Neural progenitor cell (in vitro differentiated cells): ENCODE measurements at regions not wholly inside any gene's neighbourhood (a gene's known extent, or its start where the extent isn't known, plus 50 kb on each side); places are given as distances from the start of the nearest gene placed in this dataset.

ENCODE experiments used
- DNase-seq: peaks from one replicate; pipeline ENCODE4 v3.0.0-alpha.2; 2016; ENCODE audit warnings: low spot score
- H2AFZ ChIP-seq: fragments of 200-600 bp; sonication (generic); replicated peaks from 2 replicates; pipeline ENCODE4 v1.6.1; 2016; ENCODE audit warnings: antibody characterized with exemption
- H3F3A ChIP-seq: fragments of 200-600 bp; sonication (generic); 2 replicates; pipeline ENCODE4 v1.6.1; 2016; ENCODE audit warnings: antibody characterized with exemption, low read depth
- H3K27ac ChIP-seq: fragments of 200-600 bp; sonication (generic); 2 replicates; pipeline ENCODE4 v1.5.1; 2016; ENCODE audit warnings: mild to moderate bottlenecking
- H3K27me3 ChIP-seq: fragments of 200-600 bp; sonication (generic); 2 replicates; pipeline ENCODE4 v1.6.1; 2016; ENCODE audit warnings: mild to moderate bottlenecking, moderate library complexity
- H3K36me3 ChIP-seq: fragments of 200-600 bp; sonication (generic); 2 replicates; pipeline ENCODE4 v1.5.1; 2016
- H3K4me1 ChIP-seq: fragments of 200-600 bp; sonication (generic); 2 replicates; pipeline ENCODE4 v1.6.1; 2016; ENCODE audit warnings: mixed run types
- H3K4me2 ChIP-seq: fragments of 200-600 bp; sonication (generic); 2 replicates; pipeline ENCODE4 v1.6.1; 2016
- H3K4me3 ChIP-seq: fragments of 200-600 bp; sonication (generic); 2 replicates; pipeline ENCODE4 v1.5.1; 2016
- H3K79me2 ChIP-seq: fragments of 200-600 bp; sonication (generic); 2 replicates; pipeline ENCODE4 v1.6.1; 2016; ENCODE audit warnings: low read depth
- H3K9ac ChIP-seq: fragments of 200-600 bp; sonication (generic); 2 replicates; pipeline ENCODE4 v1.6.1; 2016
- H3K9me3 ChIP-seq: fragments of 200-600 bp; sonication (generic); 2 replicates; pipeline ENCODE4 v1.5.1; 2016; ENCODE audit warnings: low read depth
- H4K20me1 ChIP-seq: fragments of 200-600 bp; sonication (generic); 2 replicates; pipeline ENCODE4 v1.6.1; 2016; ENCODE audit warnings: low read depth
- H3K27ac Mint-ChIP-seq: 3 replicates; pipeline ENCODE4 v1.8.0; 2021; ENCODE audit warnings: mixed read lengths
- H3K27me3 Mint-ChIP-seq: 2 replicates; pipeline ENCODE4 v1.8.0; 2022; ENCODE audit warnings: low read depth, mild to moderate bottlenecking, inconsistent platforms, moderate library complexity, mixed read lengths; ENCODE audit not compliant: insufficient read depth
- H3K36me3 Mint-ChIP-seq: 3 replicates; pipeline ENCODE4 v1.8.0; 2021; ENCODE audit warnings: mixed read lengths
- H3K4me1 Mint-ChIP-seq: 3 replicates; pipeline ENCODE4 v1.8.0; 2021; ENCODE audit warnings: mixed read lengths
- H3K4me3 Mint-ChIP-seq: 3 replicates; pipeline ENCODE4 v1.8.0; 2021; ENCODE audit warnings: mild to moderate bottlenecking, moderate library complexity, mixed read lengths
- H3K9me3 Mint-ChIP-seq: 3 replicates; pipeline ENCODE4 v1.8.0; 2020; ENCODE audit warnings: mixed read lengths
- CTCF ChIP-seq: fragments of 200-600 bp; sonication (generic); IDR thresholded peaks from 2 replicates; pipeline ENCODE4 v1.5.1; 2017; ENCODE audit warnings: antibody characterized with exemption, mild to moderate bottlenecking
- EZH2 ChIP-seq: fragments of 200-600 bp; sonication (generic); IDR thresholded peaks from 2 replicates; pipeline ENCODE4 v1.6.1; 2017; ENCODE audit warnings: antibody characterized with exemption, mild to moderate bottlenecking, moderate library complexity
- EZH2phosphoT487 ChIP-seq: fragments of 200-600 bp; sonication (generic); IDR thresholded peaks from 2 replicates; pipeline ENCODE4 v1.6.1; 2017; ENCODE audit warnings: antibody characterized with exemption

- H3K4me1 Mint-ChIP-seq: no peaks in the 10 kb centered on the region
- peaks cover 14% of the 10 kb centered on the region for H3K9me3 ChIP-seq
- no peak overlapping the region for H3K4me3 Mint-ChIP-seq
Observed at GRCh38 chr1:60583696-60584095, 498.7 kb upstream of the NFIA start.

GRCh38 chr1:60581455-60582220 lies 500.7 kb upstream of the NFIA start:
- Mint-ChIP-seq H3K36me3 (peaks cover 7% of the 10 kb centered on the region), H3K4me3 (no peak overlapping the region), H3K9me3 (peaks cover 23% of the 10 kb centered on the region), H3K27me3 (peaks cover 2% of the 10 kb centered on the region), H3K27ac (no peak overlapping the region), H3K4me1 (peaks cover 3% of the 10 kb centered on the region)
- TF ChIP-seq EZH2phosphoT487 (no peak), CTCF (no peak), EZH2 (no peak)
- no peaks in the 10 kb centered on the region for H3F3A ChIP-seq
- no peaks in the 10 kb centered on the region for H3K27me3 ChIP-seq
- no peaks in the 10 kb centered on the region for H3K4me1 ChIP-seq
- no peak overlapping the region for H2AFZ ChIP-seq
- H3K27ac ChIP-seq: no peak overlapping the region
- no peak for DNase-seq
- no peak overlapping the region for H3K4me2 ChIP-seq
- peaks cover 14% of the 10 kb centered on the region for H3K9me3 ChIP-seq
- H3K4me3 ChIP-seq: no peak overlapping the region
- no peaks in the 10 kb centered on the region for H3K79me2 ChIP-seq
- H4K20me1 ChIP-seq: no peaks in the 10 kb centered on the region
- H3K9ac ChIP-seq: no peak overlapping the region
- no peaks in the 10 kb centered on the region for H3K36me3 ChIP-seq

More at GRCh38 chr1:60583696-60584095, 498.7 kb upstream of the NFIA start:
- no peak overlapping the region for H3K4me2 ChIP-seq
- no peaks in the 10 kb centered on the region for H3K27me3 ChIP-seq
- peak; percentile 9 for DNase-seq
- Mint-ChIP-seq H3K27ac (no peak overlapping the region), H3K9me3 (peaks cover 23% of the 10 kb centered on the region), H3K27me3 (peaks cover 2% of the 10 kb centered on the region), H3K36me3 (peaks cover 7% of the 10 kb centered on the region)
- no peak overlapping the region for H3K4me3 ChIP-seq
- no peaks in the 10 kb centered on the region for H4K20me1 ChIP-seq
- H3K36me3 ChIP-seq: no peaks in the 10 kb centered on the region
- no peak for TF ChIP-seq EZH2phosphoT487
- TF ChIP-seq CTCF: no peak
- no peak for TF ChIP-seq EZH2
- no peak overlapping the region for H3K9ac ChIP-seq
- H3K4me1 ChIP-seq: no peaks in the 10 kb centered on the region
- H2AFZ ChIP-seq: no peak overlapping the region
- no peaks in the 10 kb centered on the region for H3F3A ChIP-seq
- no peak overlapping the region for H3K27ac ChIP-seq
- no peaks in the 10 kb centered on the region for H3K79me2 ChIP-seq

GRCh38 chr1:60577029-60577428 lies 503.5 kb upstream of the C1orf87 start:
- Histone ChIP-seq H3K4me1 (no peaks in the 10 kb centered on the region), H3F3A (no peaks in the 10 kb centered on the region), H3K27me3 (no peaks in the 10 kb centered on the region), H3K79me2 (no peaks in the 10 kb centered on the region), H3K9me3 (no peaks in the 10 kb centered on the region), H3K9ac (no peak overlapping the region), H3K27ac (no peak overlapping the region), H4K20me1 (no peaks in the 10 kb centered on the region), H3K4me3 (no peak overlapping the region), H3K4me2 (no peak overlapping the region), H2AFZ (no peak overlapping the region), H3K36me3 (no peaks in the 10 kb centered on the region)
- Mint-ChIP-seq H3K4me1 (peaks cover 7% of the 10 kb centered on the region), H3K27me3 (no peaks in the 10 kb centered on the region), H3K4me3 (no peak overlapping the region), H3K9me3 (no peaks in the 10 kb centered on the region), H3K36me3 (no peaks in the 10 kb centered on the region), H3K27ac (no peak overlapping the region)
- no peak for TF ChIP-seq EZH2
- TF ChIP-seq CTCF: no peak
- no peak for TF ChIP-seq EZH2phosphoT487
- no peak for DNase-seq
